A549 (cell line): ENCODE measurements at regions not wholly inside any gene's neighbourhood (a gene's known extent, or its start where the extent isn't known, plus 50 kb on each side); places are given as distances from the start of the nearest gene placed in this dataset.

Source experiments
- ATAC-seq, 2 experiments: fragments of 200-7000 bp in 1 of 2; fragments of >200 bp in 1 of 2; cut with Nextera tagmentation in 1 of 2; cut with Tn5 transposase in 1 of 2; 3 replicates each; pipeline versions ENCODE4 v1.8.0 to v1.9.1; 2018 to 2020; ENCODE audit warnings: mild to moderate bottlenecking in 1 of 2, moderate library complexity in 1 of 2
- CTCF ChIA-PET: fragments of 300-600 bp; sonication (Branson Sonifier 250); formaldehyde crosslinking; extraction: SDS; loops from one replicate; lab custom pipeline; 2021; ENCODE audit warnings: antibody characterized with exemption, inconsistent platforms; lab: Yijun Ruan, JAX
- POLR2A ChIA-PET: fragments of 350-600 bp; formaldehyde crosslinking; extraction: SDS; loops from one replicate; lab custom pipeline; 2021; ENCODE audit warnings: antibody characterized with exemption, inconsistent platforms; lab: Yijun Ruan, JAX
- DNase-seq, 2 experiments: peaks; one replicate each; pipeline versions ENCODE4 v3.0.0 to v3.0.0-alpha.2; 2011 to 2016; ENCODE audit warnings: low read depth in 1 of 2, low spot score in 1 of 2
- FAIRE-seq: peaks from 2 replicates; lab custom pipeline; 2011; peaks lifted over from hg19 to GRCh38; lab: Jason Lieb, UNC
- H3K27ac ChIP-seq, 2 experiments: fragments of >200 bp; sonication (Bioruptor Twin); formaldehyde crosslinking; 3 replicates each; pipeline ENCODE4 v1.5.1; 2016 to 2017
- H3K4me1 ChIP-seq: fragments of >200 bp; sonication (Bioruptor Twin); formaldehyde crosslinking; 3 replicates; pipeline ENCODE4 v1.6.1; 2016
- H3K4me2 ChIP-seq: fragments of >200 bp; sonication (Bioruptor Twin); formaldehyde crosslinking; 3 replicates; pipeline ENCODE4 v1.6.1; 2016
- H3K4me3 ChIP-seq: fragments of >200 bp; sonication (Bioruptor Twin); formaldehyde crosslinking; 3 replicates; pipeline ENCODE4 v1.5.1; 2016
- H3K9me3 ChIP-seq: fragments of >200 bp; sonication (Bioruptor Twin); formaldehyde crosslinking; 3 replicates; pipeline ENCODE4 v1.6.1; 2016
- BCL3 ChIP-seq: fragments of >200 bp; sonication (Bioruptor Twin); formaldehyde crosslinking; IDR thresholded peaks from 3 replicates; pipeline ENCODE4 v1.6.1; 2016
- CHD2 ChIP-seq: fragments of 150-350 bp; IDR thresholded peaks from 2 replicates; pipeline ENCODE4 v1.6.1; 2014; ENCODE audit warnings: low read length; ENCODE audit not compliant: partially characterized antibody
- FOSL2 ChIP-seq, 2 experiments: fragments of 450-650 bp in 1 of 2; fragments of >200 bp in 1 of 2; sonication (Bioruptor Twin) in 1 of 2; formaldehyde crosslinking; IDR thresholded peaks; 2 replicates each; pipeline versions ENCODE4 v1.5.0 to v1.6.1; 2016 to 2020; ENCODE audit warnings: mild to moderate bottlenecking in 1 of 2, moderate library complexity in 1 of 2
- FOXS1 ChIP-seq: fragments of 250-450 bp; sonication (Bioruptor Pico); IDR thresholded peaks from 2 replicates; pipeline ENCODE4 v1.5.0; 2020; ENCODE audit warnings: mild to moderate bottlenecking, moderate library complexity
- GATA3 ChIP-seq: IDR thresholded peaks from 2 replicates; pipeline ENCODE4 v1.6.1; 2012; ENCODE audit warnings: borderline replicate concordance
- HMGXB4 ChIP-seq: fragments of 250-450 bp; sonication (Bioruptor Pico); IDR thresholded peaks from 2 replicates; pipeline ENCODE4 v1.5.0; 2021; ENCODE audit warnings: mild to moderate bottlenecking, moderate library complexity, borderline replicate concordance
- HOXB13 ChIP-seq: fragments of 250-450 bp; sonication (Bioruptor Pico); IDR thresholded peaks from 2 replicates; pipeline ENCODE4 v1.5.0; 2020; ENCODE audit warnings: low read depth, mild to moderate bottlenecking, moderate library complexity
- JUN ChIP-seq, 2 experiments: fragments of >200 bp; sonication (Bioruptor Twin); formaldehyde crosslinking; IDR thresholded peaks; 2 replicates in 1 of 2; 3 replicates in 1 of 2; pipeline ENCODE4 v1.6.1; 2016 to 2017
- MAFK ChIP-seq: fragments of 450-650 bp; IDR thresholded peaks from 2 replicates; pipeline ENCODE4 v1.6.1; 2014; ENCODE audit not compliant: partially characterized antibody
- NR3C1 ChIP-seq: fragments of >200 bp; sonication (Bioruptor Twin); formaldehyde crosslinking; IDR thresholded peaks from 3 replicates; pipeline ENCODE4 v1.6.1; 2017
- PBX3 ChIP-seq: IDR thresholded peaks from 2 replicates; pipeline ENCODE4 v1.6.1; 2012
- RNF2 ChIP-seq: fragments of 200-600 bp; sonication (generic); IDR thresholded peaks from 2 replicates; pipeline ENCODE4 v1.6.1; 2016; ENCODE audit warnings: low read depth, mild to moderate bottlenecking, antibody characterized with exemption, moderate library complexity, borderline replicate concordance
- SMC3 ChIP-seq: fragments of >200 bp; sonication (Bioruptor Twin); formaldehyde crosslinking; IDR thresholded peaks from 3 replicates; pipeline ENCODE4 v1.6.1; 2018; ENCODE audit warnings: inconsistent platforms
- ZFP36 ChIP-seq: fragments of 450-650 bp; IDR thresholded peaks from 2 replicates; pipeline ENCODE4 v1.6.1; 2014; ENCODE audit warnings: borderline replicate concordance; ENCODE audit not compliant: partially characterized antibody
- ZNF302 ChIP-seq: fragments of 250-450 bp; sonication (Bioruptor Pico); IDR thresholded peaks from 2 replicates; pipeline ENCODE4 v1.9.0; 2021; ENCODE audit warnings: inconsistent platforms, mild to moderate bottlenecking, moderate library complexity
- WGBS: methylation state at CpG from one replicate; pipeline ENCODE4 v1.1.6; 2017; ENCODE audit errors: missing lambda C conversion rate; 5-methylcytosine and 5-hydroxymethylcytosine counted together
- TF ChIP-seq, protein P1 (sequence below): fragments of >200 bp; sonication (Bioruptor Twin); formaldehyde crosslinking; IDR thresholded peaks from 3 replicates; pipeline ENCODE4 v1.5.1; 2016

DNA sequence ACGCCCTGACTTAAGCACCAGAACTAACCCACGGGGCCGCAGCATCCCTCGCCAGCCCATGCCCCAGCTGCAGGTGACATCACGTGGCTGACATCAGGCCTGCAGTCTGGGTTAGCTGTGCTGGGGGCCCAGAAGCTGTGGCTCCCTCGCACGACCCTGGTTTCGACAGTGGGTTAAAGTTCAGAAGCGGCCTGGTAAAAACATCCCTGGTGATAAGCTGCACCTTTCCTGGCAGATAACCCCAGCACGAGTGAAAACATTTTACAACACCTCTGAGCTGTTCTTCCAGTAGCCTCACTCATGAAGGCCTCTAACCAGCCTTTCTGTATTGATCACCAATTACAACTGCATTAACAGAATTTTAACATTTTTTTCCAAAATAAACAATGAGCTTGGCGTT, 136.4 kb upstream of the RREB1 start (continued):
- TF ChIP-seq HMGXB4: no peak

DNA sequence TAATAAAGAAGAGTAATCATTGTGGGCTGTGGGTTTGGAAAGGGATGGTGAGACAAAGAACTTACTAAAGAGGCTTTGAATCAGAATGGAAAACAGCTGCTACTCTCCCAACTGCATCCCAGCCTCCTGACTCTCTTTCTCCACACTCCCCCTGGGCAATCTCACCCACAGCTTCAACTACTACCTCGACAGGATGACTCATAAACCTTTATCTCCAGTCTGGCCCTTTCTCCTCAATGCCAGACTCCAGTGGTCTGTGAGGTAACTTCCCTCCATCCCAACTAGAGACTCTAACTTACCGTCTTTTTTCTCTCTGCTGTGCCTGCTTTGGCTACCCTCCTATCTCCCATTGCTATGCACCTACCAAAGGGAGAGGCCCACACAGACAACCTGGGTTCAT, 135.3 kb upstream of the RREB1 start:
- DNase-seq (no peak), FAIRE-seq (no peak), ATAC-seq (peak in 1 of 2 experiments; percentile 44; a peak in 1 of 6 replicates)
- ChIA-PET POLR2A (no interaction called here), CTCF (no interaction called here)
- 42% methylated on average over 2 of the region's 2 CpGs for WGBS
- TF ChIP-seq HOXB13: no peak
- TF ChIP-seq RNF2: no peak
- no peak for TF ChIP-seq CHD2
- no peak for TF ChIP-seq SMC3
- TF ChIP-seq GATA3: no peak
- no peak for TF ChIP-seq FOXS1 (CRISPR knock-in tag)
- no peak for TF ChIP-seq MAFK
- TF ChIP-seq BCL3: no peak
- TF ChIP-seq, protein P1, sequence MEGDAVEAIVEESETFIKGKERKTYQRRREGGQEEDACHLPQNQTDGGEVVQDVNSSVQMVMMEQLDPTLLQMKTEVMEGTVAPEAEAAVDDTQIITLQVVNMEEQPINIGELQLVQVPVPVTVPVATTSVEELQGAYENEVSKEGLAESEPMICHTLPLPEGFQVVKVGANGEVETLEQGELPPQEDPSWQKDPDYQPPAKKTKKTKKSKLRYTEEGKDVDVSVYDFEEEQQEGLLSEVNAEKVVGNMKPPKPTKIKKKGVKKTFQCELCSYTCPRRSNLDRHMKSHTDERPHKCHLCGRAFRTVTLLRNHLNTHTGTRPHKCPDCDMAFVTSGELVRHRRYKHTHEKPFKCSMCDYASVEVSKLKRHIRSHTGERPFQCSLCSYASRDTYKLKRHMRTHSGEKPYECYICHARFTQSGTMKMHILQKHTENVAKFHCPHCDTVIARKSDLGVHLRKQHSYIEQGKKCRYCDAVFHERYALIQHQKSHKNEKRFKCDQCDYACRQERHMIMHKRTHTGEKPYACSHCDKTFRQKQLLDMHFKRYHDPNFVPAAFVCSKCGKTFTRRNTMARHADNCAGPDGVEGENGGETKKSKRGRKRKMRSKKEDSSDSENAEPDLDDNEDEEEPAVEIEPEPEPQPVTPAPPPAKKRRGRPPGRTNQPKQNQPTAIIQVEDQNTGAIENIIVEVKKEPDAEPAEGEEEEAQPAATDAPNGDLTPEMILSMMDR: no peak
- no peak overlapping the region for H3K4me2 ChIP-seq
- H3K4me3 ChIP-seq: no peak overlapping the region
- H3K4me1 ChIP-seq: peaks cover 3% of the 10 kb centered on the region; the same call in 1 of the 3 replicates
- no peaks in the 10 kb centered on the region for H3K9me3 ChIP-seq
- H3K27ac ChIP-seq: no peak overlapping the region

DNA sequence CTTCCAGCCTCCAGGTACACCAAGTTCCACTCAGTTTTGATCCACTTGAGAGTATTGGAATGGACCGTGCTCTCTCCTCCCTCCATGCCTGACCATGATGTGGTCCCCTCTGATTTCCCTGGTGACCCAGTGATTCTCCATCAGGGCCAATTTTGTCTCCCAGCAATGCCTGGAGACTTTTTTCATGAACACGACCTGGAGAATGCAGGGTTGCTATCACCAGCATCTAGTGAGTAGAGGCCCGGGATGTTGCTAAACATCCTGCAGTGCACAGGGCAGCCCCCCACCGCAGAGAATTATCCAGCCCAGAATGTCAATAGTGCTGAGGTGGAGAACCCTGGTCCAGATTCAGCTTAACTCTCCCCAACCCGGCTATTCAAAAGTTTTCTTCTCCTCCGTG, 134.0 kb upstream of the RREB1 start:
- FAIRE-seq (no peak), DNase-seq (no peak), ATAC-seq (no peak)
- no peak overlapping the region for H3K4me2 ChIP-seq
- no peaks in the 10 kb centered on the region for H3K9me3 ChIP-seq
- TF ChIP-seq NR3C1 (no peak), ZNF302 (CRISPR knock-in tag) (no peak), FOSL2 (IDR thresholded peaks at IDR 0.05) (no peak), FOSL2 (CRISPR knock-in tag; IDR thresholded peaks at IDR 0.05) (no peak), PBX3 (no peak), ZFP36 (no peak), JUN (IDR thresholded peaks at IDR 0.05) (no peak)
- ChIA-PET CTCF (no interaction called here), POLR2A (no interaction called here)
- H3K4me3 ChIP-seq: no peak overlapping the region
- WGBS: 78% methylated on average over 6 of the region's 6 CpGs
- H3K27ac ChIP-seq: no peak overlapping the region
- H3K4me1 ChIP-seq: peaks cover 2% of the 10 kb centered on the region; the same call in 1 of the 3 replicates
